Islet of Langerhans (tissue), 1 donor: ENCODE measurements at regions not wholly inside any gene's neighbourhood (a gene's known extent, or its start where the extent isn't known, plus 50 kb on each side); places are given as distances from the start of the nearest gene placed in this dataset.
"Not testable (repeated sequence)": the region's sequence is repeated elsewhere in the genome, so short reads cannot be mapped to it uniquely, and the experiment has no call there.

Experiments used
- FAIRE-seq: peaks from one replicate; lab custom pipeline; 2011; peaks lifted over from hg19 to GRCh38; lab: Jason Lieb, UNC

DNA sequence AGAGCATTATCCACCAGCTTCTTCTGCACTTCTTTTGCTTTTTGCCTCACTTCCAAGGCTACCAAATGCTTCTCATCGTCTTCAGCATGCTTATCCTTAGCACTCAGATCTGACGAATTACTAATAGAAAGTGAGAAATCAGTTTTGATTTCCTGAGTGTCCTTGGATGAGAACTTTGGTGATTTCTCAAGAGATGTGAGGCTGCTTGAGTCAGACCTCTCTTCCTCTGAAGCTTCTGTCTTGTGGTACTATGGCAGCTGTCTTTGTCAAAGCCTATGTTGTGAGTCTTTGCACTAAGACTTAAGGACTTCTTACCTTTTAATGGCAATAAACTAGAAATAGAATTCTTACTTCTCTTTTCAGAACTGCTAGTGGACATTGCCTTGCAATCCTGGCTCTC, 169.9 kb downstream of the CPE start:
- FAIRE-seq = no peak

DNA sequence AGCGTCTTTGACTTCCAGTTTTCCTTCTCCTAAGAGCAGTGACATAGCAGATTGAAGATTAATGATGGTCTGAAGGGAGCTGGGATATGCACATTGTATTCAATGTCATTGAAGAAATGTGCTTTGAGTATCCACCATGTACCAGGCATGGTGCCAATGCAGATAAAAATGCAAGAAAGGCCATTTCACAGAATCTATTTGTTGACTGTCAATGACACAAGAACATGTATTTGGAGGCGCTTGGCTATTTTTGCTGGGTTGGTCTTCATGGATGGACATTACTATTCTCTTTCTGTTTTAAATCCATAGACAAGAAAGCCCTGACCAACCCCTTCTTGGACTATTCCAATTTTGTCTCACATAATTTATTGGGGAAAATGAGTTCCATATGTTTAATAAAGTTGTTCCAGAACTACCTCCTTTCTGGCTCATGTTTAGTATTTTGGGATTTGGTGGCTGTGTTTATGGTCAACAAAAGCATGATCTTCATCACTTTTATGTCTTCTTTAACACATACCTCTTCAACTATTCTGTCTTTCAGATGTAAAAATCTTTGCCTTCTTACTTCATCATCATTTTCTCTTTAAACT, 174.5 kb downstream of the CPE start:
- FAIRE-seq = no peak

DNA sequence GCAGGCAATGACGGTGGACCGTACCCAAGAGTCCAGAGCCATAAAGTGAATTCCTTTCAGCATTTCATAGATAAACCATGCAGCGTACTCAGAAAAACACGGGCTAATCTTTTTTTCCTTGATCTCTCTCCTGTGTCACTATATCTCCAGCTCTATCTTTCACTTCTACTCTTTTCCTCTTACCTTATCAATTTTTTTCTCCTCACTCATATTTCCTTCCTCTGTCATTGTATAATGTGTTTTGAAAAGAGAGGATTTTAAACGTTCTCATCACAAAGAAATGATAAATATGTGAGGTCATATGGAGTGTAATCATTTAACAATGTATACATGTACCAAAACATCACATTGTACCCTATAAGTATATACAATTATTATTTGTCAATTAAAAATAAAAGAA, 176.5 kb downstream of the CPE start:
- no peak for FAIRE-seq

DNA sequence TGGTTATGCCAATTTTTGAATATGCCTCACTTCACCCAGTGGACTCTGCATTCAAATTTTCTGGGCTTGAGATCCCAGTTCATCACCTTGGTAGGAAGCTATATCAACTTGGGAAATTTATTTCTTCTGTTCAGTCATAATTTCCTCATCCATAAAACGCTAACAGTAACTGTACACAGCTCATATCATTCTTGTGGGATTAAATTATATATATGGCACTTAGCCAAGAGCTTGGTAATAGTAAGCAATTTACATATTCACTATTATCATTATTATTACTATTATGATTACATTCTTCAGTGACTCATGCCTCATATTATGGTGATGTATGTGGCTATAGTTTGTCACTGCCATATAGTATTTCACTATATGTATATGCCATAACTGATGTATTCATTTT, 177.6 kb downstream of the CPE start:
- FAIRE-seq = no peak

DNA sequence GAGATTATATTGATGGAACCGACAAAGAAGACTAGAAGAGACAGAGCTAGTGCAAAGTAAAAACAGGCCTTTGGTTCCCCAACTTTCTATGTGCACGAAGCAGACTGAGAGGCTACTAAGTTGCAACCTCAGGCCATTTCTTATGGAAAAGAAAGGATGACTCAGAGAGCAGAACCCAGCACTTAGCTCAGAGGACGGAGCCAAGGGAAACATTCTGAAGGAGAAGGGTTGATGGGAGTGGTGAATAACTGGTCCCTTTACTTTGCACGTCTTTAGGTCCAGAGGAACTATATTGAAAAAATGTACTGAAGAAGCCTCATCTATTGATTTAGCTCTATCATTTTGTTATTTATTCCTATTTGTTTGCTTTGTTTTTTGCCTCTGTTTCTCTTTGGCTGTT, 182.1 kb downstream of the CPE start:
- FAIRE-seq = no peak

DNA sequence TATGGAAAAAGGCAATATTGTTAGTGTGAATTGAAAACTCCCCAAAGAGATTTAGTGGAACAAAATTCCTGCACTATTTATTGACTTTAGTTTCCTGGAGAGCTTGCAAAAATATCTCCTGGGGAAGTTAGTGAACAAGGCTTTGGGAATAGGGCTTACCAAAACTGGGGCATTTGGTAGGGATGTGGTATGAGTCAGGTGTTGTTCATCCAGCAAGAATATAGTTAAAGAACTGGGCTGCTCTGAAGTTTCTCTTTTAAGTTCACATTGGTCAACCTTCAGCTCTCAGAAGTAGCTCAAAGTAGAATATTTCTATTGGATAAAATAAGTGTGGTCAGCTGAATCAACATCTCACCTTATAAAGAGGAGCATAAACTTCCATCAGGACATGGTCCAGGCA, 185.0 kb downstream of the CPE start:
- no peak for FAIRE-seq

DNA sequence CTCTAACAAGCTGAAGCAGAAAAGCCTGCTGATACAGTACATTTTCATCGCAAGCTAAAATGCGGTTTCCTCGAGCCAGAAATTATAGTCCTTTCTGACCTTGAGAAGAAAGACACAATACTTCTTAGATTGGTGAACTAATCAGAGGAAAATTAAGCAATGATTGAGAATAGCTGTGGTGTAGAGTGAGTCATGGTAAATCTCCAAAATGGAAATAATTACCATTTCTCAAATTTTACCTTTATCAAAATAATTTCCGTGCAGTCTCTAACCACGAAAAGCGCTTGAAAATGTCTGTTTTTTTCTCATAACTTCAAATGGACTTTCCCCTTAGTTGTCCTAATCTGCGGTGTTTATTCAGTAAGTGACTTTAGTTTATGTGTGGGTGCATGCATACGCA, 190.2 kb downstream of the CPE start:
- no peak for FAIRE-seq

DNA sequence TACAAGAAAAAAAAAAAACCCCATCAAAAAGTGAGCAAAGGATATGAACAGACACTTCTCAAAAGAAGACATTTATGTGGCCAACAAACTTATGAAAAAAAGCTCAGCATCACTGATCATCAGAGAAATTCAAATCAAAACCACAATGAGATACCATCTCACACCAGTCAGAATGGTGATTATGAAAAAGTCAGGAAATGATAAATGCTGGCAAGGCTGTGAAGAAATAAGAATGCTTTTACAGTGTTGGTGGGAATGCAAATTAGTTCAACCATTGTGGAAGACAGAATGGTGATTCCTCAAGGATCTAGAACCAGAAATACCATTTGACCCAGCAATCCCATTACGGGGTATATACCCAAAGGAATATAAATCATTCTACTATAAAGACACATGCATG, 192.7 kb downstream of the CPE start:
- not testable (repeated sequence) for FAIRE-seq

DNA sequence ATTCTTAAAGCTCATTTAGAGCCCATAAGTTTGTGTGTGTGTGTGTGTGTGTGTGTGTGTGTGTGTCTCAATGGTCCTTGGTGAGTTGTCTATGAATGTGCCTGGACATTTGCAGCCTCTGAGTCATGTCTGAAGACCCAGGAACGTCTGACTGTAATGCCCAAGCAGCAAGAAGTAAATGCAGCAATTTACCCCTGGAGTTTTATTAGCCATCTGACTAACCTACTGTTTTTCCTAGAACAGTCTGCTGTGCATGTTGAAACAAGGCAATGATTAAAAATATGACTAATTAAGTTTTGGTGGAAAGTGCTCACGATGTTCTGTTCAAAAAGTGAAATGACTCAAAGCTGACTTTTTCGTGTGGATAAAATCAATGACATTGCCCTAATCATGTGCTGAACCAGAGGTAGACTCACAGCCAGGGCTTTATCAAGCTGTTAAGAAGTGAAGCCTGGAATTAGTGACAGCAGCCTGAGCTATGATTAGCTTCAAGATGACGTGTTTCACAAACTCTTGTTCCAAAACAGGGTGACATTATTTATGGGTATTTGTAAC, 201.6 kb downstream of the CPE start:
- no peak for FAIRE-seq

DNA sequence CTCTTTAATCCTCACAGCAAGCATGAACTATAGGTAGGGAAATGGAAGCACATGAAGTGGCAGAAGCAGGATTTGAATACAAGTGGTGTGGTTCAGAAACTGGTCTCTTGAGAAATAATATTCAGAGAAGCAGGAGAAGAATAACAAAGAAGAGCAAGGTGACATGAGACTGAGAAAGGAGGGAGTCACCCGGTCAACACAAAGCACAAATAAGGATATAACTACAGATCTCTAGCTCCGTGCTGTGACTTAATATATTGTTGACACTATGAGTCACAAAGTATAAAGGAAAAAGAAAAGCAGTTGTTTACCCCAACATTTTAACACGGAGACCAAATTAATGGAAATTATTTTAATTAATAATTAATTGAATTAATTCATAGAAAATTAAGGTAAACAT, 204.5 kb downstream of the CPE start:
- no peak for FAIRE-seq

DNA sequence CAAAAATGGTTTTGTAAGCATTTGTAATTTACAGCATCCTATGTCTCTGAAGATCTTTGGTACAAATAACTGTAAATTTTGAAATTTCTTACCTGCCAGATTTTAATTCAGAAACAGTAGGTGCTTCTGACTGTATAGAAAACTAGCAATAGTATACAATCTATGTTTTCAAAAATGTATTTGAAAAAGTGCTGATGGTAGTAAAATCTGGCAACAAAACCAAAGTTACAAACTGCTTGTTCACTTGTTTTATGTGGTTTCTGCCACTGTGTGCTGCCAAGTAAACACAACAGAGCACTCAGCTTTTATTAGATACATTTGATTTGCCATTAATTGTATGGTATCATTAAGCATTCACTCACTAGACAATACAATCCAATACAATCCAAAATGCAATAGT, 206.1 kb downstream of the CPE start:
- no peak for FAIRE-seq

DNA sequence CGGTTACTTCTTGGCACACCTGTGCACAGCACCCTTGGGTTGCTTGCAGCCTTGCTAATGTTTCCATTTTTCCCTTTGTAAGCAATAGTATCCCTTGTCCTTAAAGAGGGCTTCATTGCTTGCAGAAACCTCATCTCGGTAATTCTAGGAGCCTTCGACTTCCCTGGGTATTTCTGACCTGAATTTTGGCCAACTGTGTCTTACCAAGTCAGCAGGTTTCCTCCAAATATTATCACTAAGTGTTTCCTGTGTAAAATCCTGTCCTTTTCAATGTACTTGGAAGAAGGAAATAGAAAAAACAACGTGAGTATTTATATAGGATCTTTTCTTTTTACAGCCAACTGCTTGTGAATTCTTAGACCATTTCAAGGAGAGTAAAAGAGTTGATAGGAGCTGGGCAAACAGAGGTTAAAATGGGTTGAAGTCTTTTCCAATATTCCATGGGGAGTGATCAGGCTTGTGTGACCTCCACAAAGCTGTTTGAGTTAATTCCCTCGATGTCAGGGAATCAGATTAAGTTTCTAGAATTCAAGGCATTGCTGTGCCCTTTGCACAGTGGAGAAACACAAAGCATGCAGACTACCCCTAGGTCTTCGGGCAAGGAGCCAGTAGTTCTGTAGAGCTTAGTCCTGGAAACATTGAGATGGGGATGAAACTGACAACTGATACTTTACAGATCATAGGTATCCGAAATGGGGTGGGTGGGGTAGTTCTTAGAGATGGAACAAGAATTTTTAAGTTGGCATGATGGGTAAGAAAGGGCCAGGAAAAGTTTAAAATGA, 209.9 kb downstream of the CPE start:
- no peak for FAIRE-seq

DNA sequence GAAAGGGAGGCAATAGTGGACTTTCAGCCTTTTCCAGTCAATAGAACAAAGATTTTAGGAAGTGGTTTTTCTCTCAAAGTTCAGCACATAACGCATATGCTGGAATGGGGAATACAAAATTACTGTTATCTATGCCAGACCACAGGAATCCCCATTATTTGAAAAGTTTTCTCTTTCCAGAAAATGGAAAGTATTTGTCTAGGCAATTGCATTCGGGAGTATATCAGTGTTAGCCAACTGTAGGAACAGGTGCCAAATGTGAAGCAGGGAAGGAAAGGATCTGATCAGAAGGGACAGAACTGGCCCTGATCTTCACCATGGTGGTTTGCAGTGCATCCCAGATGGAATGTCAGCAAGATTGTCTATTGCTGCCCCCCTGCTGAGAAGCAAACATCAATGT, 213.6 kb downstream of the CPE start:
- no peak for FAIRE-seq

DNA sequence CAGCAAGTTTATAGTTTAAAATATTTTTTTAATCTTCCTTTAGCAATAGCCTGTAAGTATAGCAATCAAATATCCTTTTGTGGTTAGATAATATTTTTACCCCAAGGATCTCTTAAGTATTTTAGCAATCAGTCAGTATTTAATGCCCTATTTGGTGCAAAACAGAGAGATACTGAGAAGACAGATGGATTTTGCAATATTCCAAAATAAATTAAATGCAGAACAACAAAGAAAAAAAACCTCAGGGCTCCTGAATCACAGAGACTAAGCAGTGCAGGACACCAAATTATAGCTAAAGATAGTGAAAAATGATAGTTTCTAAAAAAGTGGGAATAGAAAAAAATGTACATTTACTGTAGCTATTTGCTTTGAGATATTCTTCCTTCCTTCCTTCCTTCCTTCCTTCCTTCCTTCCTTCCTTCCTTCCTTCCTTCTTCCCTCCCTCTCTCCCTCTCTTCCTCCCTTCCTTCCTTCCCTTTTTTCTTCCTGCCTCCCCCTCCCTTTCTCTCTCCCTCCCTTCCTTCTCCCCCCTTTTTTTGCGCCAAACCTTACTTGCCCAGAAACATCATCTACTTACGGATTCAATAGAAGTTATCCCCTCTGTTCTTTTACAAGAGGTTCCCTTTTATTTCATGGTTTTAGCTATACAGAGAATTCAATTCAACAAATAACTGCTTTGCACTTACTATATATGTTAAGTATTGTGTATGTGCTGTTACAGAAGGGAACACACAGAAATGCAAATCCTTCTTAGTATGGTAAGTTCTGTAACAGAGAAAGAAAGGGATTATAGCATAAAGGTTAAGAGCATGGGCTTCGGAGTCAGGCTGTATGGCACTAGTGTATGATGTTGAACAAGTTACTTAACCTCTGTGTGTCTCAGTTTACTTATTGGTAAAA, 219.0 kb downstream of the CPE start:
- no peak for FAIRE-seq

DNA sequence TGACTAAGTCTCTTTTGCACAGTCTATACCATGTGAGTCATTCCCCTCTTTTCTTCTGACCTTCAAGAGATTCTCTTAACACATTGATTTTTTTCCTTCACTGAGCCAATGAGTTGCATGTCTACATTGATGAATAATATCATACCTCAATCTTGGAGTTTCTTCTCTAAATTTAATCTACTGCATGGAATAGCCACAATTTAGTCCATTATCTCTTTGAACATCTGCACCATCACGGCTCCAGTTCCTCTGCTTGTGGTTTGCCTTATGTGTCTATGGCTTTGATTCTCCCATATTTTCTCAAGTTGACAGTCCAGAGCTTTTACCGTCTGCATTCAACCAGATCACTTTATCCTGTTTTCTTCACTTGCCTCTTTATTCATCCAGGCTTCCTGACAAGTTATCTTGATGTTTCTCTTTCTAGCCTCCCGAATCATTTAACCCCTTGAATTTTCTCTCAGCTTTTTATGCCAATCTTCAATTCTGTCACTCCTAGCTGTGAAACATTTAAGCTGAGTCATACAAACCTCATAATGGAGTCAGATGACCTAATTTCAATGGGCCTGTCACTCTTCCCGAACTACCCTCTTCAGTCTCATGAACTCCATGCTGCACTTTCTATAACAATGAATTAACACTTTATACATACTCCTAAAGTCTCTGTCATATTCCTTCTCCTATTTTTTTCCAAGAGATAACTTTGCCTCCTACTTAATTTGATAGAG, 222.3 kb downstream of the CPE start:
- no peak for FAIRE-seq

DNA sequence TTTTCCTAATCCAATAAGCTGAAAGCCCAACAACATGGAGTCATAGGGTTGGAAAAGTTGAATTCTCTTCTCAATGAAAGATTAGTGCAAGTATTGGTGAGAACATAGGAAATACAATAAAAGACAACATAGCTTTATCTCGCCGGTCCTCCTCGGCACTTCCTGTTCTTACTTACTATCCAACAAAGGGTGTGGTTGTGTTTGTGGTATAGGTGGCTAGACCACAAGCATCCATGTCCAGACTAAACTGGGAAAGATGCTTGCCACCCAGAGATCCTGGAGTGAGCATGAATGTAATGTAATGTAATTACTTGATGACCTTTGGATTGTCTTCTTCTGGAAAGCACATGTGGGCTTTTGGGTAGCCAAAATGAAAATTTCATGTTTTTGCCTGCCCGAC, 223.8 kb downstream of the CPE start:
- no peak for FAIRE-seq

DNA sequence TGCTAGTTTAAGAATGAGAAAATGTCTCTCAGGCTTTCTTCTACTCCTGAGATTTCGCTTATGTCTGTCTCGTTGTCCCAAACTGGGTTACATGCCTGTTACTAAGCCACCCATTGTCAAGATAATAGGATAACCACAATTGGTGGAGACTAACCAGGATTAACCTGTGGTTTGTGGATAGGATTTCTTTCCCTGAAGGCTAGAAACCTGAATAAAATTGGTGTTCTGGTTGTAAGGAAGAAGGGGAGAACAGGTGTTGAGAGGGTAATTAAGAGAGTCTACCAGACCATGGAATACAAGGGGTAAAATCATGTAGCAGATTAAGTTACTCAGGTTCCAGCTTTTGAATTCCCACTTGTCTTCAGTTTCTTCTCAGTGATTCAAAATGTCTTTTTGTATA, 225.4 kb downstream of the CPE start:
- no peak for FAIRE-seq

DNA sequence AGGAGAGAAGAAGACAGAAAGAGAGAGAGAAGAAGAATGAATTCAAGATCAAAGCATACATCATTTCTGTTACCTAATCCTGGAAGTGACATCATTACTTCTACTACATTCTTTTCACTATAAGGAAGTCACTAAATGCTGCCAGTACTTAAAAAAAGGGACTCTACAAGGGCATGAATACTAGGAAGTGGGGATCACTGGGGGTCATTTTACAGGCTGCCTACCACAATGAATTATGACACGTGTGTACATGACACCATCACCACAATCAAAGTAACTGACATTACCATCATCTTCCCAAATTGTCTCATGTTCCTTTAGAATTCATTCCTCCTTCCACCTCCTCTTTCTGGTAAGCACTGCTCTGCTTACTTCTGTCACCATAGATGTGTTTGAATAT, 227.0 kb downstream of the CPE start:
- no peak for FAIRE-seq

DNA sequence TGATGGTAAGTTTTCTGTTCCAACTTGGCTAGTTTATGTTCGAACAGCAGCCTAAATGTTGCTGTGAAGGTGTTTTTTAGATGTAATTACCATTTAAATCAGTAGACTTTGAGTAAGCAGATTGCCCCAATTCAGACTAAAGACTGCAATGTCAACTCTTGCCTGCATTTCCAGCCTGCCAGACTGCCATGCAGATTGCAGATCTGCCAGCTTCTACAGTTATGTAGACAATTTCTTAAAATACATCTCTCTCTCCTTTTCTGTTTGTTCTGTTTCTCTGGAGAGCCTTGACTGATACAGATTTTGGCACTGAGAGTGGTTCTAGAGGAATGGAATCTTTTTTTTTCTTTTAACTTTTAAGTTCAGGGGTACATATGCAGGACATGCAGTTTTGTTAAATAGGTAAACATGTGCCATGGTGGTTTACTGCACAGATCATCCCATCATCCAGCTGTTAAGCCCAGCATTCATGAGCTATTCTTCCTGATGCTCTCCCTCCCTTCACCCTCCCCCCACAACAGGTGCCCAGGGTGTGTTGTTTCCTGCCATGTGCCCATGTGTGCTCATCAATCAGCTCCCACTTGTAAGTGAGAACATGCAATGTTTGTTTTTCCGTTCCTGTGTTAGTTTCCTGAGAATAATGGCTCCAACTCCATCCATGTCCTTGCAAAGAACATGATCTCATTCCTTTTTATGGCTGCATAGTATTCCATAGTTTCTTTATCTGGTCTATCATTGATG, 227.8 kb downstream of the CPE start:
- no peak for FAIRE-seq

DNA sequence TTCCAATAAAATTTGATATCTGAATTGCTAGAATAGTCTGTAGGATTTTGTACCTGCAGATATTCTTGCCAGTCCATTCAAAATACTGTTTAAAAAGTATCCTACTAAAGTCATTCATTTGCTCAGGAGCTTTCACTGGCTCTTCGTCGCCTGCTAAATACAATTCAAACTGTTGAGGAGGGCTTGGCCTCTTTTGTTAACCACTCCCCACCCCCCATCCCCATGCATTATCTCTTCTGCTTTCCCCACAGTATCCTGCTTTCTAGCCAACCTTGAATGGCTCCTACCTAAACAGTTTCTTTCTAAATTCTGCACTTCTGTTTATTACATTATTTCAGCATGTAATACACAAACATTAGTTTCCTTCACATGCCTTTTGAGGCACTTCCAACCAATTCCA, 230.8 kb downstream of the CPE start:
- FAIRE-seq = no peak

DNA sequence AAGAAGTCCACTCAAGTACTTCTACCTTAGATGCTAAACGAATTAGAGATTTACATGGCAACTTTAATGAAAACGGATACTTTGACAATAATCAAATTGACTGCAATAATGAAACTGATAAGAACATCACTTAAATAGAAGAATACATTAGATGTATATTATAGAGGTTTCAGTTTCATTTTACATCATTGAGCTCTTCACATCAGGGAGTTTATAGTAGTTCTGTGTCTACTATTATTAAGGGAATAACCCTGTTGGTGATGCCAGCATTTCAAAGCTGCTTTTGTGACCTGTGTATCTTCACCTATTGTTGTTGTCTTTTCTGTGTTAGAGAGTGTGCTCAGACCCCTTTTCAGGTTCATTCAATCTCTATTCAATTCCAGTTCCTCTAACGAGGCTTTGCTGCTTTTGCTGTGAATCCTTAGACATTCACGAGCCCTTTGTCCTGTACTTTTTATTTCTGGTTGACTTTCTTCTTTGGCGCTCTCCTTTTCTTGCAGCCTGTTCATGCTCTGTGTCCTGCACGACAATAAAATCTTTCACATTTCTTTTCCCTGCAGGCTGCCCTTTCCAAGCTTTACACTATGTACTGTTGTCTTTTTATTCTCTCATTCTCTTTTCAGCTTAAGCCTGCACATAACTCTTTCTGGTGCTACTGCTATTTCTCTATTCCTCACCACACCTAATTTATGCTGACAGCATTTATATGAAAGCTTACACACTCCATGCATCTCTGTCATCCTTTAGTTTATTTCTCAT, 232.1 kb downstream of the CPE start:
- FAIRE-seq = no peak
